ENCODE measurements at regions not wholly inside any gene's neighbourhood (a gene's known extent, or its start where the extent isn't known, plus 50 kb on each side); places are given as distances from the start of the nearest gene placed in this dataset.

- TF ChIP-seq POLR2A (IDR thresholded peaks at IDR 0.05; ENCODE audit: low read depth, low read length) = no peak
- no peak for TF ChIP-seq POLR2AphosphoS5 (IDR thresholded peaks at IDR 0.05; ENCODE audit: low read depth, low read length)
These were observed 189.0 kb upstream of the NDST3 start for GRCh38 chr4:117845270-117845669.
